D721Med (cell line): ENCODE measurements at regions not wholly inside any gene's neighbourhood (a gene's known extent, or its start where the extent isn't known, plus 50 kb on each side); places are given as distances from the start of the nearest gene placed in this dataset.

Source experiments
- DNase-seq: peaks from one replicate; pipeline ENCODE4 v3.0.0; 2011; ENCODE audit warnings: low spot score; ENCODE audit not compliant: insufficient read length
- FAIRE-seq: peaks from 2 replicates; lab custom pipeline; 2011; peaks lifted over from hg19 to GRCh38; lab: Jason Lieb, UNC
- TF ChIP-seq, protein P1 (sequence below): IDR thresholded peaks from 2 replicates; pipeline ENCODE4 v1.5.1; 2012; ENCODE audit warnings: mild to moderate bottlenecking, control low read depth; ENCODE audit not compliant: insufficient read depth; ENCODE audit errors: missing control alignments

DNA sequence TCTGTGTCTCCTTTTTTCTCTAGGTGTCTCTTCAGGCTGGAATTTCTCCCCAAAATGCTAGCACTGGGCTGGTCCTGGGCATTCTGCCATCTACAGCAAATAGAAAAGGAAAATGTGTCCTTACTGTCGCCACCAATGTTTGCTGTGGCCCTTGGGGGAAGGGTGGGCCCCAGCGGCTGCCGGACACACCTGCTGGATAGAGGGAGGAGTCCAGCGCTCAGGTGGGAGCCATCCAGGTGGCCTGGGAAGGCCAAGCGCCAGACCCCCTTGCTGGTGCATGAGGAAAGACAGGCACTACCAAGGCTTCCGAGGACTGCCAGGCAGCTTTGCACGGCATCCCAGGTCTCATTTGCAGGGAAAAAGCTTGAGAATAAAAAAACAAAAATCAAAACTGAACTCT is 147.7 kb upstream of the GATA6 start:
- no peak for DNase-seq
- TF ChIP-seq, protein P1, sequence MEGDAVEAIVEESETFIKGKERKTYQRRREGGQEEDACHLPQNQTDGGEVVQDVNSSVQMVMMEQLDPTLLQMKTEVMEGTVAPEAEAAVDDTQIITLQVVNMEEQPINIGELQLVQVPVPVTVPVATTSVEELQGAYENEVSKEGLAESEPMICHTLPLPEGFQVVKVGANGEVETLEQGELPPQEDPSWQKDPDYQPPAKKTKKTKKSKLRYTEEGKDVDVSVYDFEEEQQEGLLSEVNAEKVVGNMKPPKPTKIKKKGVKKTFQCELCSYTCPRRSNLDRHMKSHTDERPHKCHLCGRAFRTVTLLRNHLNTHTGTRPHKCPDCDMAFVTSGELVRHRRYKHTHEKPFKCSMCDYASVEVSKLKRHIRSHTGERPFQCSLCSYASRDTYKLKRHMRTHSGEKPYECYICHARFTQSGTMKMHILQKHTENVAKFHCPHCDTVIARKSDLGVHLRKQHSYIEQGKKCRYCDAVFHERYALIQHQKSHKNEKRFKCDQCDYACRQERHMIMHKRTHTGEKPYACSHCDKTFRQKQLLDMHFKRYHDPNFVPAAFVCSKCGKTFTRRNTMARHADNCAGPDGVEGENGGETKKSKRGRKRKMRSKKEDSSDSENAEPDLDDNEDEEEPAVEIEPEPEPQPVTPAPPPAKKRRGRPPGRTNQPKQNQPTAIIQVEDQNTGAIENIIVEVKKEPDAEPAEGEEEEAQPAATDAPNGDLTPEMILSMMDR = no peak
- no peak for FAIRE-seq

DNA sequence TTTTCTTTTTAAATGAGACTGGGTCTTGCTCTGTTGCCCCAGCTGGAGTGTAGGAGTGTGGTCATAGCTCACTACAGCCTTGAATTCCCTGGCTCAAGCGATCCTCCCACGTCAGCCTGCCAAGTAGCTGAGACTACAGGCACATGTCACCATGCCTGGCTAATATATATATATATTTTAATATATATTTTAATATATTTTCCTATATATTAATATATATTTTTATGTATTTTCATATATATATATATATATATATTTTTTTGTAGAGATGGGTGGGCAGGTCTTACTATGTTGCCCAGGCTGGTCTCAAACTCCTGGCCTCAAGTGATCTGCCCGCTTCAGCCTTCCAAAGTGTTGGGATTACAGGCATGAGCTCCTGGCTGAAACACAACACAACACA is 144.5 kb upstream of the GATA6 start:
- TF ChIP-seq, protein P1 = no peak
- DNase-seq (no peak), FAIRE-seq (no peak)

DNA sequence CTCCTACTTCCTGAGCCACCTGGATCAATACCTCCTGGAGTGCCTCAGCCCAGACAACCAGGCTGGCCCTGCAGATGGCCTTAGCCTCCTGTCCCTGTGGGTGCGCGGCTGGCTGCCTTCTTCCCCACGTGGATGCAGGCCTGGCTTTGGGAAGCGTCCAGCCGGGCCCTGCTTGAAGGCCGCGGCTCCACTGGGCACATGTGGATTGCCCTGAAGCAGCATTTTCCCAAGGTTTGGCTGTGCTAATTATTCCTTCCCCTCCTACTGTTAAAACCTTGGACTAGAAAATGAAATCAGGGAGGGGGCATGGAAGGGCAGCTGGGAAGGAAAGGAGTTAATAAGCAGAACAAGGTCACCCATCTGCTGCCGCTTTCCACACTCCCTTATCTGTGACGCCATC is 143.0 kb upstream of the GATA6 start:
- FAIRE-seq (no peak), DNase-seq (no peak)
- TF ChIP-seq, protein P1 = no peak

DNA sequence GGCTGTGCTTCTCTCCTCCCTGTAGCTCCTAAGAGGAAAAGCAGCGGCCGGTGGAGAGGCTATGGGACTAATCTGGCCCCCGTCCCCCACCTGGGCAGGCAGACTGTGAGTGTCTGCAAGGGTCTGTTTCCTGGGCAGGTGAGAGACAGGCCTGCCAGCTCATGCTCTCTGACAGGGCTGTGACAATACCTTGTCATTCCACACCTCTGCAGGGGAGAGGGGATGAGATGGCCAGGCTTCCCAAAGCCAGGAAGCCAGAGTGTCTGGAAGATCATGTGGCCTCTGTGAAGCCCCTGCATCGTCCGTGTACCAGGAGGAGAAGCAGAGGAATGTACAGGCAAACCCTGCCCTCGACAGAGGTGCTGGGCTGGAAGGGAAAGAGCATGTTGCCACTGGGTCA is 142.5 kb upstream of the GATA6 start:
- TF ChIP-seq, protein P1 = no peak
- DNase-seq = no peak
- FAIRE-seq = no peak

DNA sequence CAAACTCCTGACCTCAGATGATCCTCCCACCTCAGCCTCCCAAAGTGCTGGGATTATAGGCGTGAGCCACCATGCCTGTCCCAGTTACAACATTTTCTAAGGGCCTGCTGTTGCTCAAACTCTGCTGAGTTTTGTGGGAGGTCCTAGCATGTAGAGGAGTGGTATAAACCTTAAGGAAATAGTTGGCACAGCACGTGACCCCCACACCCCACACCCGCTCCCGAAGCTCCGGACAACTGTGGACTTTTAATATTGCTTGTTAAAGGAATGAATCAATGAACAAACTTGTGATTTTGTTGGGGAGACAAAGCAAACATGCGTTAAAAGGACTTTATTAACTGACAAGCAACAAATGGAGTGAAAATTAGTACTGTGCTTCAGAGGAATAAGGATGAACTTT is 137.8 kb upstream of the GATA6 start:
- DNase-seq = no peak
- TF ChIP-seq, protein P1 = no peak
- FAIRE-seq = no peak

DNA sequence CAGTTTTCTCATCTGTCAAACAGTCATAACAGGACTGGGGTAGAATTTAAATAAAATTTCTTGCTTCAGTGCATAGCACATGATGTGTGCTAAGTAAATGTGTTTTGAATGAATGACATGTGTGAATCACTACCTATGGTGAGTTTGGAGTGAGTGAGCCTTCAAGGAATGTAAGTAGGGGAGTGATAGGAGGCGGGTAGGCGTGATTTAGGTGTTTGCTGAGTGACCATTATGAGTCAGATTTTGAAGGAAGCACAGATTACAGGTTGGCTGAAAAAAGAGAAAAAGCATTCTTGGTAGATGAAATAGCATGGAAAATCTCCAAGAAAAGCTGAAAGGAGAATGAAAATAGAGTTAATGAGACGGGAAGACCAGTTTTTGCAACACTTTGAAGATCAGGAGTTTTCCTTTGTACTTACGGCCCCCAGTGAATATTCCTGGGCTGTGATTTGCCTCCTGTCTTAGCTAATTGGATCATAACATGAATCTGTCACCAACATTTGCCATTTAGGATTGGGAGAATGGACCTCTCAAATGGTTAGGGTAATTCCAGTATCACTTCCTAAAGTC is 136.9 kb upstream of the GATA6 start:
- TF ChIP-seq, protein P1 = no peak
- FAIRE-seq (no peak), DNase-seq (no peak)

DNA sequence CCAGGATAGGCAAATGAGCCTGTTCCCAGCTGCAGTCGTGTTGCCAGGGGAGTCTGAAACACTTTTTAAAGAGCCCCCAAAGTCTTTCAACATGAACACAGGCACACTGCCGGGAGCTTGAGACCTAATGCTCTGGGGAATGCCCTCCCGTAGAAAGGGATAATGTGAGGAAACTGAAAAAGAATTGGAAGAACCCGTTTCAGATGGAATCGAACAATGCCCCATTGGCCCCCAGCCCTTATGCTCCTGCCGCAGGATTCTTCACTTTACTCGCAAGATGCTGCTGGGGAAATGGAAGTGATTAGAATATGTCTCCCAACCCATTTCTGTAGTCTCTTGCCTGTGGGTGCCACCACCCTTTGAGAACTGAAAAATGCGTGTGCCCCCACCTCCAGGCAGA is 136.3 kb upstream of the GATA6 start:
- no peak for FAIRE-seq
- TF ChIP-seq, protein P1 = no peak
- no peak for DNase-seq
